Adrenal gland (tissue), 5 donors: ENCODE measurements at regions not wholly inside any gene's neighbourhood (a gene's known extent, or its start where the extent isn't known, plus 50 kb on each side); places are given as distances from the start of the nearest gene placed in this dataset.
"Not testable (repeated sequence)": the region's sequence is repeated elsewhere in the genome, so short reads cannot be mapped to it uniquely, and the experiment has no call there.

Experiments
- CTCF ChIP-seq, 6 experiments: fragments of 450-650 bp in 4 of 6; fragments of 200-600 bp in 2 of 6; sonication (generic) in 1 of 6; IDR thresholded peaks; 1 replicate in 5 of 6; 2 replicates in 1 of 6; pipeline versions ENCODE4 v1.5.1 to v1.8.0; 2016 to 2021; ENCODE audit warnings: antibody characterized with exemption in 6 of 6, mild to moderate bottlenecking in 2 of 6, moderate library complexity in 1 of 6
- POLR2A ChIP-seq, 2 donors: fragments of 450-650 bp; IDR thresholded peaks; one replicate each; pipeline ENCODE4 v1.6.1; 2017; ENCODE audit warnings: antibody characterized with exemption in 2 of 2, mild to moderate bottlenecking in 2 of 2, moderate library complexity in 1 of 2
- donor health status: DM: no; HTN: no; CAD: no.

- not testable (repeated sequence) for TF ChIP-seq CTCF, POLR2A (IDR thresholded peaks at IDR 0.05)
Measured at GRCh38 chr16:70058056-70058455, 56.1 kb upstream of the PDPR start.
